ENCODE measurements at regions not wholly inside any gene's neighbourhood (a gene's known extent, or its start where the extent isn't known, plus 50 kb on each side); places are given as distances from the start of the nearest gene placed in this dataset.

DNA sequence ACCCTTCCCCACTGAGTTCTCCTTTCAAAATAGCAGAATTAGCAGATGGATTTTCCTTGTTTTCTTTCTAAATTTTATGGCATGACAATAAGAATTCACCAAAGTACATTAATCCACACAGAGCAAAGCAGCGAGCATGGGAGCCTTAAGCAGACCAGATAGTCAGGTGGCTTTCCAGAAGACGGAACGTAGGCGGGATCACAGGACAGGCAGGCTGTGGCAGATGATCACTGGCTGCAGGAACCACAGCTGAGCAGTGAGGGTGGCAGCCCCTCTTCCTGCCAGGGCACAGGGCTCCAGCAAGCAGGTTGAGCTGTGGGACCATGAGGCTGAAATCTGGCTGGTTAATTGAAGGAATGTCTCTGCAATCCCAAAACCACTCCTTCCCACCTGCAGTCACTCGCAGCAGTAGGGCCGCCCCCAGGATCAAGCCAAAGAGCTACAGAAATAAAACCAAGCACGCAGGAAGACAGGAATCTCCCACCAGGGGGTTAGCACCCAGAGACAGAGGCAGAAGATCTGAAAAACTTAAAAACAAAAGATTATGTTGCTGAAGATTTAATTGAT, 259.9 kb downstream of the EIPR1 start:
- no peaks in the 10 kb centered on the region for H3K4me1 ChIP-seq
- H3K9me3 ChIP-seq = peaks cover 0 to 2% (median 0%) of the 10 kb centered on the region in 4 donors
- intact Hi-C loops (cut with DNase I) = no loop called here
- no peak overlapping the region for H3K27ac ChIP-seq
- H3K4me3 ChIP-seq = no peak overlapping the region
- 76 to 83% methylated on average over 7 of the region's 7 CpGs for WGBS, 2 donors
- peak; percentile 50 for DNase-seq
- TF ChIP-seq, protein P1, sequence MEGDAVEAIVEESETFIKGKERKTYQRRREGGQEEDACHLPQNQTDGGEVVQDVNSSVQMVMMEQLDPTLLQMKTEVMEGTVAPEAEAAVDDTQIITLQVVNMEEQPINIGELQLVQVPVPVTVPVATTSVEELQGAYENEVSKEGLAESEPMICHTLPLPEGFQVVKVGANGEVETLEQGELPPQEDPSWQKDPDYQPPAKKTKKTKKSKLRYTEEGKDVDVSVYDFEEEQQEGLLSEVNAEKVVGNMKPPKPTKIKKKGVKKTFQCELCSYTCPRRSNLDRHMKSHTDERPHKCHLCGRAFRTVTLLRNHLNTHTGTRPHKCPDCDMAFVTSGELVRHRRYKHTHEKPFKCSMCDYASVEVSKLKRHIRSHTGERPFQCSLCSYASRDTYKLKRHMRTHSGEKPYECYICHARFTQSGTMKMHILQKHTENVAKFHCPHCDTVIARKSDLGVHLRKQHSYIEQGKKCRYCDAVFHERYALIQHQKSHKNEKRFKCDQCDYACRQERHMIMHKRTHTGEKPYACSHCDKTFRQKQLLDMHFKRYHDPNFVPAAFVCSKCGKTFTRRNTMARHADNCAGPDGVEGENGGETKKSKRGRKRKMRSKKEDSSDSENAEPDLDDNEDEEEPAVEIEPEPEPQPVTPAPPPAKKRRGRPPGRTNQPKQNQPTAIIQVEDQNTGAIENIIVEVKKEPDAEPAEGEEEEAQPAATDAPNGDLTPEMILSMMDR (IDR thresholded peaks at IDR 0.05) = no peak
- no peak for TF ChIP-seq EP300 (IDR thresholded peaks at IDR 0.05)
- no peak for TF ChIP-seq POLR2A (IDR thresholded peaks at IDR 0.05)
- TF ChIP-seq POLR2AphosphoS5 (IDR thresholded peaks at IDR 0.05) = no peak
- no peaks in the 10 kb centered on the region for H3K27me3 ChIP-seq
- no peaks in the 10 kb centered on the region for H3K36me3 ChIP-seq

DNA sequence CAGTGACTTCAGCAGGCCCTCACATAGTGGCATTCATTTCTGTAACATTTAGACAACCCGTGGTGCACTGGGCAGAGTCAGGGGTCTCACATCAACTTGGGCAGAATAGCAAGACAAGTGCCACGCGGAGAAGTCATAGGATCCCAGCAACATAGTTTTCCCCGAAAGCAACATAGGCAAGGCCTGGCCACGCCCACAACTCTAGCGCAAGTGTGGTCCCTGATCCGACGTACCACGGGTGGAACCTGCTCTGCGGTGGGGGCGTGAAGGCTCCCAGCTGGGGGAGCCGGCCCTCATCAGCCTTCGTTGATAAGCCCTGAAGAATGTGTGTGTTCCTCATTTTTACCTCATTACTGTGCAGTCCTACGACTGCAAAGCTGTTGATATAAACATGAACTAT, 261.2 kb downstream of the EIPR1 start:
- intact Hi-C loops (cut with DNase I) = no loop called here
- WGBS, 2 donors = 85 to 86% methylated on average over 14 of the region's 14 CpGs
- H3K4me1 ChIP-seq = no peaks in the 10 kb centered on the region
- H3K4me3 ChIP-seq = no peak overlapping the region
- TF ChIP-seq, protein P1 (IDR thresholded peaks at IDR 0.05) = no peak
- TF ChIP-seq POLR2A (IDR thresholded peaks at IDR 0.05) = no peak
- TF ChIP-seq EP300 (IDR thresholded peaks at IDR 0.05) = no peak
- TF ChIP-seq POLR2AphosphoS5 (IDR thresholded peaks at IDR 0.05) = no peak
- no peak for DNase-seq
- H3K36me3 ChIP-seq = no peaks in the 10 kb centered on the region
- H3K27ac ChIP-seq = no peak overlapping the region
- no peaks in the 10 kb centered on the region for H3K27me3 ChIP-seq
- H3K9me3 ChIP-seq = peaks cover 0 to under 1% (median 0%) of the 10 kb centered on the region in 4 donors

DNA sequence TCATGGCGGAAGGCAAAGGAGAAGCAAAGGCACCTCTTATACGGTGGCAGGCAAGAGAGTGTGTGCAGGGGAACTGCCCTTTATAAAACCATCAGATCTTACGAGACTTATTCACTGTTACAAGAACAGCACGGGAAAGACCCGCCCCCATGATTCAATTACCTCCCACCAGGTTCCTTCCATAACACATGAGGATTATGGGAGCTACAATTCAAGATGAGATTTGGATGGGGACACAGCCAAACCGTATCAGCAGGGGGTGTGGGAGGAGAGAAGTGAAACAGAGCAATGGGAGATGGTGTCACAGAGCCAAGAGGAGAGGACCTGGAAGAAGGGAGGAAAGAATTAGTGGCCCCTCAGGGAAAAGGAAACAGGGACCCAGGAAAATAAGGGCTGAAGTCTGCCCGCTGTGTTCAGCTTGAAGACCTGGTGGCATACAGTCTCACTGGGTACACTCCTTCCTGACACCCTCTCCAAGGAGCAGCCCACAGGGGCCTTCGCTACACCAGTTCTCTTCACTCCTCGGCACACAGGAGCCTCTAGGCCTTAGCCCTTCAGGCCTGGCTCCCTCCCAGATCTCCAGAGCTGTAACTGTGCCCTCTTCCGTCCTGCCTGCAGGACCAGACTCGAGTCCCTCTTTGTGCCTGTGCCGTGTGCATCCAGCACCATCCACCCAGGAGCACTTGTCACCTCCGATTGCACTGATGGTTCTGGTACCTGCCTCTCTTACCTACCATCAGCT, 262.1 kb downstream of the EIPR1 start:
- H3K4me1 ChIP-seq = no peaks in the 10 kb centered on the region
- H3K27me3 ChIP-seq = no peaks in the 10 kb centered on the region
- H3K36me3 ChIP-seq = no peaks in the 10 kb centered on the region
- TF ChIP-seq POLR2A (IDR thresholded peaks at IDR 0.05) = no peak
- TF ChIP-seq POLR2AphosphoS5 (IDR thresholded peaks at IDR 0.05) = no peak
- TF ChIP-seq, protein P1 (IDR thresholded peaks at IDR 0.05) = no peak
- no peak for TF ChIP-seq EP300 (IDR thresholded peaks at IDR 0.05)
- no peak overlapping the region for H3K27ac ChIP-seq
- 84 to 86% methylated on average over 13 of the region's 13 CpGs for WGBS, 2 donors
- intact Hi-C loops (cut with DNase I) = no loop called here
- H3K9me3 ChIP-seq = no peaks in the 10 kb centered on the region
- H3K4me3 ChIP-seq = no peak overlapping the region
- DNase-seq = no peak

DNA sequence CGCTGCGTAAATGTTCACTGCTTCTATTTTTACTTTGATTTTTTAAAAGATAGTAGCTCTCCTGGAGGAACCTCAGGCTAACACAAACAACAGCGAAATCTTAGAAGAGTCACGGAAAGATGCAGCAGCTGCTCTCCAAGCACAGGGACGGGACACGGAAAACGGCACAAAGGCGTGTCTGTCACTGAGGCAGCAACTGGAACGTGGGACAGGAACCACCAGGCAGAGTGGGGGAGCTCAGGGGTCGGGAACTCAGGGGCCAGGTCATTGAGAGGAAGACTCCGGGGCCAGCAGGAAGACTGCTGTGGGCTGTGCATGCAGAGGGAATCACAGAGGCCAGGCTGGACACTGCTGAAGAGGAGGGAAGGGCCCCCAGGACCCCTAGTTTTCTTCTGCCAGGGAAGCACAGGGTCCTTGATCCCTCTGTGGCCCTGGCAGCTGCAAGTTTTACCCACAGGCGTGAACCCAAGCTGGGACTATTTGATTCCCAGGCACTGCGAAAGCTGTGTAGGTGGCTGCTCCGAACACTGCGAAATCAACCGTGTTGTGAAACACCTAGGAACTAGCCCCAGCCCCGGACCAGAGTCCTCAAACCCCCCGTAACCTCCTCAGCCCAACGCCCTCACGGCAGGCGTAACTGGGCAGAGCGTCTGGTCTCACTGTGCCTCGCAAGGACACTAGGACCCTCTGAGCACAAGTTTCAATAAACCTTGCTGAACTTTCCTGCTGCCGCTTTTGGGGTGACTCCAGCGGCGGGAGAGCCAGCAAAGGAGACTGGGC, 263.0 kb downstream of the EIPR1 start:
- H3K4me3 ChIP-seq = no peak overlapping the region
- 88 to 89% methylated on average over 26 of the region's 26 CpGs for WGBS, 2 donors
- no peaks in the 10 kb centered on the region for H3K9me3 ChIP-seq
- no peaks in the 10 kb centered on the region for H3K27me3 ChIP-seq
- H3K36me3 ChIP-seq = no peaks in the 10 kb centered on the region
- peak; percentile 48 for DNase-seq
- intact Hi-C loops (cut with DNase I) = no loop called here
- no peaks in the 10 kb centered on the region for H3K4me1 ChIP-seq
- TF ChIP-seq, protein P1 (IDR thresholded peaks at IDR 0.05) = no peak
- TF ChIP-seq POLR2A (IDR thresholded peaks at IDR 0.05) = no peak
- TF ChIP-seq EP300 (IDR thresholded peaks at IDR 0.05) = no peak
- no peak for TF ChIP-seq POLR2AphosphoS5 (IDR thresholded peaks at IDR 0.05)
- no peak overlapping the region for H3K27ac ChIP-seq

Measured in sigmoid colon (tissue), 6 donors.